ENCODE measurements at regions not wholly inside any gene's neighbourhood (a gene's known extent, or its start where the extent isn't known, plus 50 kb on each side); places are given as distances from the start of the nearest gene placed in this dataset.
"Not testable (repeated sequence)": the region's sequence is repeated elsewhere in the genome, so short reads cannot be mapped to it uniquely, and the experiment has no call there.

DNA sequence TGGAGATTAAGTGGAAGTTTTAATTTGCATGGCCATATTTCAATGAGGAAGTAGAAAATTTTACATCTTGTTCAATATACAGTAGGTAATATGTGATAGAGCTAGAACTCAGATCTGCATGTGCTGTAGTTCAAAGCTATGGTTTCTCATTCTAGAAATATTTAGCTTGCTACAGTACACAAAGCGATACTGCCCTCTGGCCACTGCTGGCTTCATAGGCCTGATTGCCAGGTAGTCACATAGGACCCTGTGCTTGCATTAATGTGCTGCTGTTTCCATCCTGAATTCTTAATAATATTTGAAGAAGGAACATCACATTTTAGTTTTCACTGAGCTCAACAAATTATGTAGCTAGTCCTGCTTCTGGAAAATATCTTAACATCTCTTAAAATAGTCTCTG lies 87.0 kb downstream of the PLSCR2 start:
- H3K4me3 ChIP-seq (ENCODE audit: low read depth in 1 of 3, low read length in 3 of 3), result no peak overlapping the region
- DNase-seq (no peak), FAIRE-seq (no peak)
- no peaks in the 10 kb centered on the region for H3K36me3 ChIP-seq (ENCODE audit: control insufficient read depth in 3 of 3, insufficient read depth in 2 of 3, low read depth in 1 of 3, low read length in 3 of 3)
- 86 to 97% (median 96%) methylated on average over 1 of the region's 1 CpG for WGBS, 3 donors
- no peaks in the 10 kb centered on the region for H3K27me3 ChIP-seq (ENCODE audit: control insufficient read depth in 3 of 3, insufficient read depth in 3 of 3, low read length in 3 of 3)
- H3K27ac ChIP-seq (ENCODE audit: low read depth in 1 of 3, low read length in 2 of 3), result no peak overlapping the region
- peaks cover 0 to 7% of the 10 kb centered on the region in 2 donors for H3K9me3 ChIP-seq (ENCODE audit: control insufficient read depth in 2 of 2, insufficient read depth in 1 of 2, low read depth in 1 of 2, low read length in 1 of 2)
- H3K4me1 ChIP-seq (ENCODE audit: control insufficient read depth in 3 of 3, insufficient read depth in 2 of 3, low read depth in 1 of 3, low read length in 2 of 3), result peaks cover 0 to 2% (median 0%) of the 10 kb centered on the region in 3 donors

DNA sequence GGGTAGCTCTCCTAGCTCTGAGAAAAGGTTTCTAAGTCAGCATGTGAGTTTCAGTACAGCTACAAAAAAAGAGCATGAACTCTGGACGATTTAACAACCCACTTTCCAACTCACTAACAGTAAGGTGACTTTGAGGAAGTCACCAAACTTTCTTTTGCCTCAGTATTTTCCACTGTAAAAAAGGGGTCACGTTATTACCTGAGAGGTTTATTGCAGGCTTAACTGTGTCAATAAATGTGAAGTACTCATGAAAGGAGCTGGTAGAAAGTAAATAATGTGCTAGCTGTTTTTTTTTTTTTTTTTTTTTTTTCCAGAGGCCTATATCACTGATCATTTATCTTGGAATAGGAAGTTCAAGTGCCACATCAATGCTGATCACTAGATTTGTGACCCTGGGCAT lies 89.3 kb downstream of the PLSCR2 start:
- Histone ChIP-seq H3K4me3 (ENCODE audit: low read depth in 1 of 3, low read length in 3 of 3) (no peak overlapping the region), H3K27ac (ENCODE audit: low read depth in 1 of 3, low read length in 2 of 3) (no peak overlapping the region), H3K9me3 (ENCODE audit: control insufficient read depth in 2 of 2, insufficient read depth in 1 of 2, low read depth in 1 of 2, low read length in 1 of 2) (peaks cover 0 to 7% of the 10 kb centered on the region in 2 donors), H3K4me1 (ENCODE audit: control insufficient read depth in 3 of 3, insufficient read depth in 2 of 3, low read depth in 1 of 3, low read length in 2 of 3) (peaks cover 0 to 2% (median 0%) of the 10 kb centered on the region in 3 donors), H3K36me3 (ENCODE audit: control insufficient read depth in 3 of 3, insufficient read depth in 2 of 3, low read depth in 1 of 3, low read length in 3 of 3) (no peaks in the 10 kb centered on the region), H3K27me3 (ENCODE audit: control insufficient read depth in 3 of 3, insufficient read depth in 3 of 3, low read length in 3 of 3) (no peaks in the 10 kb centered on the region)
- 5 to 58% (median 23%) methylated on average over 2 of the region's 2 CpGs for WGBS, 3 donors
- FAIRE-seq (no peak), DNase-seq (peak in 1 of 2 donors; percentile 73)

DNA sequence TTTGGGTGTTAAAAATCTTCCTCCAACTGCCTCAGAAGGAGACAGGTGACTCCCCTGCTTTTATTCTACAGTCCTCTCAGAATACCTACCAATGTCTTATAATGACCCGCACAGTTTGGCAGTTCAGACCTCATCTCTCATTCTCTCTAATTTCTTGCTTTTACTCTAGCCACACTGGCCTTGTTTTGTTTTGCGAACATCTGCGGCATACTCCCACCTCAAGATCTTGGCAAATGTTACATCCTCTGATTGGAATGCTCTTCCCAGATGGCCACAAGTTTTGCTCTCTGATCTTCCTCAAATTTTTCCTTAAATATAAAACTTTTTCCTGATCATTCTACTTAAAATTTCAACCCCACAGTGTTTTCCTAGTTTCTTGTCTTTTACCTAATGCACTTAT lies 94.1 kb downstream of the PLSCR2 start:
- H3K27me3 ChIP-seq (ENCODE audit: control insufficient read depth in 3 of 3, insufficient read depth in 3 of 3, low read length in 3 of 3), result no peaks in the 10 kb centered on the region
- no peaks in the 10 kb centered on the region for H3K36me3 ChIP-seq (ENCODE audit: control insufficient read depth in 3 of 3, insufficient read depth in 2 of 3, low read depth in 1 of 3, low read length in 3 of 3)
- peaks cover 0 to 9% of the 10 kb centered on the region in 2 donors for H3K9me3 ChIP-seq (ENCODE audit: control insufficient read depth in 2 of 2, insufficient read depth in 1 of 2, low read depth in 1 of 2, low read length in 1 of 2)
- no peak for DNase-seq
- 70 to 95% (median 91%) methylated on average over 3 of the region's 3 CpGs for WGBS, 3 donors
- no peak overlapping the region for H3K4me3 ChIP-seq (ENCODE audit: low read depth in 1 of 3, low read length in 3 of 3)
- FAIRE-seq, result no peak
- H3K4me1 ChIP-seq (ENCODE audit: control insufficient read depth in 3 of 3, insufficient read depth in 2 of 3, low read depth in 1 of 3, low read length in 2 of 3), result no peaks in the 10 kb centered on the region
- H3K27ac ChIP-seq (ENCODE audit: low read depth in 1 of 3, low read length in 2 of 3), result no peak overlapping the region

DNA sequence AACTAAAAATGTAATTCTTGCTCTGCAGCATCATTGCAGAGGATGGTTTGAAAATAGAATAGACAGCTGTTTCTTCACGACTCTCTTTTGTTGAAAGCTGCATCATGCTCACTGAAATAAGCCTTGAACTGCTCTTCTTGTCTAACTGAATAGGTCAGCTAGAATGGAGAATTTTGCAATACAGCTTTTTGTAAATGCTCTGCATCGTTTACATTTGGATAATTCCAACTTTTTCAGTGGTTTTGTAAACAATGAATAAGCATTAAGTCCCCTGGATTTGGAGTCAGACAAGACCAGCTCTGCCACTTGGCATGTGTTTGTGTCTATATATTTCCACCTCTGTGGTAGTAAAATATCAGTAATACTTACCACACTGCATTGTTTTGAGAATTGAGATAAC lies 95.2 kb downstream of the PLSCR2 start:
- Histone ChIP-seq H3K36me3 (ENCODE audit: control insufficient read depth in 3 of 3, insufficient read depth in 2 of 3, low read depth in 1 of 3, low read length in 3 of 3) (no peaks in the 10 kb centered on the region), H3K9me3 (ENCODE audit: control insufficient read depth in 2 of 2, insufficient read depth in 1 of 2, low read depth in 1 of 2, low read length in 1 of 2) (peaks cover 0 to 9% of the 10 kb centered on the region in 2 donors), H3K27me3 (ENCODE audit: control insufficient read depth in 3 of 3, insufficient read depth in 3 of 3, low read length in 3 of 3) (no peaks in the 10 kb centered on the region), H3K27ac (ENCODE audit: low read depth in 1 of 3, low read length in 2 of 3) (no peak overlapping the region), H3K4me3 (ENCODE audit: low read depth in 1 of 3, low read length in 3 of 3) (no peak overlapping the region), H3K4me1 (ENCODE audit: control insufficient read depth in 3 of 3, insufficient read depth in 2 of 3, low read depth in 1 of 3, low read length in 2 of 3) (no peaks in the 10 kb centered on the region)
- DNase-seq (no peak), FAIRE-seq (no peak)
- 57 to 67% (median 64%) methylated on average over 2 of the region's 2 CpGs for WGBS, 3 donors

DNA sequence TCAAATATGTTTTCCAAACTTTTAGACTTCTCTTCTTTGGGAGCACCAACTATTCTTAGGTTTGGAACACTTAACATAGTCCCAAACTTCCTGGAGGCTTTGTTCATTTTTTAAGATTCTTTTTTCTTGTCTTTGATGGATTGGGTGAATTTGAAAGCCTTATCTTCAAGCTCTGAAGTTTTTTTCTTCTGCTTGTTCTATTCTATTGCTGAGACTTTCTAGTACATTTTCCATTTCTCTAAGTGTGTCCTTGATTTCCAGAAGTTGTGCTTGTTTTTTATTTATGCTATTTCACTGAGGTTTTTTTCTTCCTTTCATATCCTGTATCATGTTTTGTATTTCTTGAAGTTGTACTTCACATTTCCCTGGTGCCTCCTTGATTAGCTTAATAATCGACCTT lies 97.5 kb downstream of the PLSCR2 start:
- no peak overlapping the region for H3K27ac ChIP-seq (ENCODE audit: low read depth in 1 of 3, low read length in 2 of 3)
- no peaks in the 10 kb centered on the region for H3K4me1 ChIP-seq (ENCODE audit: control insufficient read depth in 3 of 3, insufficient read depth in 2 of 3, low read depth in 1 of 3, low read length in 2 of 3)
- H3K9me3 ChIP-seq (ENCODE audit: control insufficient read depth in 2 of 2, insufficient read depth in 1 of 2, low read depth in 1 of 2, low read length in 1 of 2), result peaks cover 0 to 9% of the 10 kb centered on the region in 2 donors
- no peak for FAIRE-seq
- H3K4me3 ChIP-seq (ENCODE audit: low read depth in 1 of 3, low read length in 3 of 3), result no peak overlapping the region
- no peak for DNase-seq
- H3K27me3 ChIP-seq (ENCODE audit: control insufficient read depth in 3 of 3, insufficient read depth in 3 of 3, low read length in 3 of 3), result no peaks in the 10 kb centered on the region
- WGBS, 3 donors, result 33 to 56% (median 54%) methylated on average over 1 of the region's 1 CpG
- no peaks in the 10 kb centered on the region for H3K36me3 ChIP-seq (ENCODE audit: control insufficient read depth in 3 of 3, insufficient read depth in 2 of 3, low read depth in 1 of 3, low read length in 3 of 3)

DNA sequence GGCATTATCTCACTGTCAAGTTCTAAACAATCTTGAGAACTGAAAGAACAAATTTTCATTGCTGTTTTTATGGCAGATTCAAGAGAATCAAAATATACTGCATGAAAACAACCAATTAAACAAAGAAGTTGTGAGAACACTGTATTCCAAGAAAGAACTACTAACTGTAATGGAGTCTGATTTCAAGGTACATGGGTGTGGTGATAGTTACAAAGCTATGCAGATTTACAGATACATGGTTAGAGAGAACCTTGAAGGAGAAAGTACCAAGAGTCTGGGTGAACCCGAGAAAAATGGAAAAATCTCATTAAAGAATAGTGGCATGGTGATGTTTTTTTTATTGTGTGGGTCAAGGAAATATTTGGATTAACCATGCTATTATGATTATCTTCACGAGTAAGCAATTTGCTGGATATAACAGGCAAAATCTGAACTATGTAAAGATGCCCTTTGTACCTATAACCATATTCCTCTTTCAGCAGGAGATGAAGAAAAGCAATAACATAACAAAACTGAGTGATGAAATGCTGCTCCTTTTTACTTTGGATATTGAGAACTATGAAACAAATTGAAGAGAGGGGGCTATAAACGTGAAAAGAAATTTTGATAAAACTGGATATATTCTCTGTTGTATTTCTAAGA lies 100.4 kb downstream of the PLSCR2 start:
- 35 to 68% (median 37%) methylated on average over 3 of the region's 3 CpGs for whole genome bisulfite sequencing, 3 donors
- Histone ChIP-seq H3K36me3 (ENCODE audit: control insufficient read depth in 3 of 3, insufficient read depth in 2 of 3, low read depth in 1 of 3, low read length in 3 of 3) (no peaks in the 10 kb centered on the region), H3K27ac (ENCODE audit: low read depth in 1 of 3, low read length in 2 of 3) (no peak overlapping the region), H3K27me3 (ENCODE audit: control insufficient read depth in 3 of 3, insufficient read depth in 3 of 3, low read length in 3 of 3) (no peaks in the 10 kb centered on the region), H3K4me1 (ENCODE audit: control insufficient read depth in 3 of 3, insufficient read depth in 2 of 3, low read depth in 1 of 3, low read length in 2 of 3) (no peaks in the 10 kb centered on the region), H3K9me3 (ENCODE audit: control insufficient read depth in 2 of 2, insufficient read depth in 1 of 2, low read depth in 1 of 2, low read length in 1 of 2) (peaks cover 0 to 9% of the 10 kb centered on the region in 2 donors), H3K4me3 (ENCODE audit: low read depth in 1 of 3, low read length in 3 of 3) (no peak overlapping the region)
- DNase-seq (peak in 1 of 2 donors; percentile 27), FAIRE-seq (no peak)

DNA sequence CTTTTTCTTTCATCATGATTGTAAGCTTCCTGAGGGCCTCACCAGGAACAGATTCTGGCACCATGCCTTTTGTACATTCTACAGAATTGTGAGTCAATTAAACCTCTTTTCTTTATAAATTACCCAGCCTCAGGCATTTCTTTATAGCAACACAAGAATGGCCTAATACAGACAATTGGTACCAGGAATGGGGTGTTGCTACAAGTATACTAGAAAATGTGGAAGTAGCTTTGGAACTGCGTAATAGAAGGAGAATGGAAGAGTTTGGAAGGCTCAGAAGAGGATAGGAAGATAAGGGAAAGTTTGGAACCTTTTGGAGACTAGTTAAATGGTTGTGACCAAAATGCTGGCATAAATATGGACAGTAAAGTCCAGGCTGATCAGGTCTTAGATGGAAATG lies 108.9 kb upstream of the PLSCR4 start:
- DNase-seq (no peak), FAIRE-seq (no peak)
- Histone ChIP-seq H3K9me3 (ENCODE audit: control insufficient read depth in 2 of 2, insufficient read depth in 1 of 2, low read depth in 1 of 2, low read length in 1 of 2) (peaks cover 0 to 13% of the 10 kb centered on the region in 2 donors), H3K27ac (ENCODE audit: low read depth in 1 of 3, low read length in 2 of 3) (no peak overlapping the region), H3K27me3 (ENCODE audit: control insufficient read depth in 3 of 3, insufficient read depth in 3 of 3, low read length in 3 of 3) (no peaks in the 10 kb centered on the region), H3K4me1 (ENCODE audit: control insufficient read depth in 3 of 3, insufficient read depth in 2 of 3, low read depth in 1 of 3, low read length in 2 of 3) (no peaks in the 10 kb centered on the region), H3K36me3 (ENCODE audit: control insufficient read depth in 3 of 3, insufficient read depth in 2 of 3, low read depth in 1 of 3, low read length in 3 of 3) (no peaks in the 10 kb centered on the region), H3K4me3 (ENCODE audit: low read depth in 1 of 3, low read length in 3 of 3) (no peak overlapping the region)
- 55 to 71% (median 57%) methylated on average over 1 of the region's 1 CpG for WGBS, 3 donors

DNA sequence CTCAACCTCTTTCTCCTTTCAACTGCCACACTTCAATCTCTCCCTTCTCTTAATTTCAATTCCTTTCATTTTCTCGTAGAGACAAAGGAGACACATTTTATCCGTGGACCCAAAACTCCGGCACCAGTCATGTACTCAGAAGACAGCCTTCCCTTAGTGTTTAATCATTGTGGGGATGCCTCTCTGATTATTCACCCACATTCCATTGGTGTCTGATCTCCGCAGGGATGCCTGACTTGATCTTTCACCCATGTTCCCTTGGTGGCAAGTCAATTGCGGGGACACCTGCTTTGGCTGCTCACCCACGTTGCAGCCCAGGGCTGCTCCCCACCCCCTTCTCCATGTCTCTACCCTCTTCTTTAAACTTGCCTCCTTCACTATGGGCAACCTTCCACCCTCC lies 103.5 kb upstream of the PLSCR4 start:
- 81 to 91% (median 86%) methylated on average over 6 of the region's 6 CpGs for WGBS, 3 donors
- H3K4me1 ChIP-seq (ENCODE audit: control insufficient read depth in 3 of 3, insufficient read depth in 2 of 3, low read depth in 1 of 3, low read length in 2 of 3); H3K27ac ChIP-seq (ENCODE audit: low read depth in 1 of 3, low read length in 2 of 3); H3K36me3 ChIP-seq (ENCODE audit: control insufficient read depth in 3 of 3, insufficient read depth in 2 of 3, low read depth in 1 of 3, low read length in 3 of 3); DNase-seq; H3K9me3 ChIP-seq (ENCODE audit: control insufficient read depth in 2 of 2, insufficient read depth in 1 of 2, low read depth in 1 of 2, low read length in 1 of 2); H3K27me3 ChIP-seq (ENCODE audit: control insufficient read depth in 3 of 3, insufficient read depth in 3 of 3, low read length in 3 of 3); H3K4me3 ChIP-seq (ENCODE audit: low read depth in 1 of 3, low read length in 3 of 3); FAIRE-seq: not testable (repeated sequence)

DNA sequence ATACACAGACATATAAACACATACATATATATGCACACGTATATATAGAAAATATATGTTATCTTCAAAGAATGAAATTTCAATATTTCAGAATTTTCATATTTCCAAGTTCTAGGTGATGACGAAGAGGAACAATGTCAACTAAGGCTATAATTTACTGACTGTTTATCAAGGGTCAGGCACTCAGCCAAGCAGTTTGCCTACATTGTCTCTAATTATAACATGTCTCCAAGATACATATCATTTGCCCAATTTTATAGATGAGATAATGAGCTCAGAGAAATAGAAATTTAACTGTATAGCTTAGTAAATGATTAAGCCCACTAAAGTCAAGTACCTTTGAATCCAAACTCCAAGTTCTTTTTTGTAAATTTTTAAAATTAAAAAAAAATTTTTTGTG lies 99.9 kb upstream of the PLSCR4 start:
- H3K9me3 ChIP-seq (ENCODE audit: control insufficient read depth in 2 of 2, insufficient read depth in 1 of 2, low read depth in 1 of 2, low read length in 1 of 2), result peaks cover 0 to 2% of the 10 kb centered on the region in 2 donors
- FAIRE-seq (no peak), DNase-seq (no peak)
- 72 to 80% (median 77%) methylated on average over 2 of the region's 2 CpGs for WGBS, 3 donors
- H3K4me3 ChIP-seq (ENCODE audit: low read depth in 1 of 3, low read length in 3 of 3), result no peak overlapping the region
- H3K27me3 ChIP-seq (ENCODE audit: control insufficient read depth in 3 of 3, insufficient read depth in 3 of 3, low read length in 3 of 3), result no peaks in the 10 kb centered on the region
- H3K36me3 ChIP-seq (ENCODE audit: control insufficient read depth in 3 of 3, insufficient read depth in 2 of 3, low read depth in 1 of 3, low read length in 3 of 3), result no peaks in the 10 kb centered on the region
- H3K4me1 ChIP-seq (ENCODE audit: control insufficient read depth in 3 of 3, insufficient read depth in 2 of 3, low read depth in 1 of 3, low read length in 2 of 3), result no peaks in the 10 kb centered on the region
- no peak overlapping the region for H3K27ac ChIP-seq (ENCODE audit: low read depth in 1 of 3, low read length in 2 of 3)
